ENCODE measurements at regions not wholly inside any gene's neighbourhood (a gene's known extent, or its start where the extent isn't known, plus 50 kb on each side); places are given as distances from the start of the nearest gene placed in this dataset.
"Not testable (repeated sequence)": the region's sequence is repeated elsewhere in the genome, so short reads cannot be mapped to it uniquely, and the experiment has no call there.

DNA sequence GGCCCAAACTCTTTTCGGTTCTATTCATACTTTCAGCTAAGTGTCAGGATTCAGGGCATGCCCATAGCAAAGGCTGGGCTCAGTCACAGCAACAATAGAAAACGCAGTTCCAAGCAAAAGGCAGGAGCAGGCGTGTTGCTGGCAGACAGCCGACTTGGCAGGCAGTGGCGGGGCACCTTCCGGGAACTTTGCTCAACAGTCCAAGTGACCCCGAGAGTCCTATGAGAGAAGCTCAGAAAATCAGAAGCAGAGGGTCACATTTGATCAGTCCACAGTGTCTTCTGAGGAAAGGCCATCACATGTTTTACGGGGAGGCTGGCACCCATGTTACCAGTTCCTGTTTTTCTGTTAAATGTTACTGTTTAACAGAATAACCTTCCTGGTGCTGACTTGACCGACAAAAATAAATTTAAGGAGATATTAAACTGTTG is 115.0 kb downstream of the DACT1 start:
- DNase-seq (ENCODE audit: low spot score), result no peak

DNA sequence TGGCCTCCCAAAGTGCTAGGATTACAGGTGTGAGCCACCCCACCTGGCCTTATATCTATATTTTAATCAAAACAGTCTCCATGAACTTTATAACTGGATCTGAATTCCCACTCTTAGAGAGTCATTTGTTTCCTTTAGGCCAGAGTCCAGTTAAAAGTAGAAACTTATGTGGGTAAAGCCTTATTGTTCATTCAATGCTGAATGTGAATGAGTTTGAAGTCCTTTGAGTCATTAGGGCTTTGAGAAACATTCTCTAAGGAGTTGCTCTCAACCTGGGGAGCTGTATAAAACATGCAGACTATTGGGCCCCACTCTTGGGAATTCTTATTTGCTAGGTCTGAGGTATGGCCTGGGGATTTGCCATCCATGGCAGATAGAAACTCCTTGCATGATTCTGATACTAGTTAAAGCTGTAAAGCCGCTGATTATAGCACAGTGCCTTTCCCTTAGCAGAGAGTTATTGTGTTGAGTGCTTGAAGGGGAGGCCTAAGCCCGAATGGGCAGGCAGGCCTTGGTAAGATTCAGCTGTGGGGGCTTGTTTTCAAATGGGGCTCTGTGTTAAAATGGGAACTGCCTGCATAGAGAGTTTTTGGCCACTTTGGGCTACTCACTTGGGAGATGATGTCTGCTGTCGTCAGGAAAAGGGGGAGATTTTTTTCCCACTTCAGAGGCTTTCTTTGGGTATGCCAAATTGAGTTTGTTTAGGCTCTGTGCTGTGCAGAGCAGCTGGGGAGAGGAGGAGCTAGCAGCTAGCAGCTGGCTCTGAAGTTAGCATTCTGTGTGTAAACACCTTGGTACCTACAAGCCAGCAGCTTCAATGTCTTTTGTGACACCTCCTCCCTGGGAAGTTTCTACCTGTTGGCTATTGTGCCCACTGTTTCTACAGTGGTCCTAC is 117.5 kb downstream of the DACT1 start:
- no peak for DNase-seq (ENCODE audit: low spot score)

DNA sequence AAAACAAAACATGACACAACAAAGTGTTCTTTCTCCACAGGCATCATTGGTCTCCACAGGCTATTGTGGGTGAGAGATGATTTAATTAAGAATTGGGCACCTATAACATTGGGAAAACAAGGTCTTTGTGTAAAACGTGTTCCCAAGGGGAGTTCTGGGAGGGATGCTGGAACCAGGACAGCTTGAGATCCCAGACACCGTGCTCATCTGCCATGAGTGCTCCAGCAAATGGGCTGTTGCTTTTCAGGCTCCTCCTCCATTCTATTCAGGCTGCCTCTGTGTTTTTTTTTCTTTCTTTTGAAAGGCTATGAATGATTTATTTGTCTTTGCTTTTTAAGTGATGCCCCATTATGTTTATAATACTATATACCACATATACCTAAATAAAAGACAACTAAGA is 122.4 kb downstream of the DACT1 start:
- DNase-seq (ENCODE audit: low spot score), result no peak

GRCh38 chr14:58762629-58763028 is 124.9 kb downstream of the DACT1 start:
- no peak for DNase-seq (ENCODE audit: low spot score)

GRCh38 chr14:58763210-58763609 is 125.4 kb downstream of the DACT1 start:
- no peak for DNase-seq (ENCODE audit: low spot score)

GRCh38 chr14:58765418-58765831 is 127.7 kb downstream of the DACT1 start:
- peak; percentile 39 for DNase-seq (ENCODE audit: low spot score)

- peak; percentile 44 for DNase-seq (ENCODE audit: low spot score)
These were observed 128.1 kb downstream of the DACT1 start for GRCh38 chr14:58765843-58766242.

GRCh38 chr14:58769011-58769643 is 131.4 kb downstream of the DACT1 start:
- DNase-seq (ENCODE audit: low spot score), result no peak

DNA sequence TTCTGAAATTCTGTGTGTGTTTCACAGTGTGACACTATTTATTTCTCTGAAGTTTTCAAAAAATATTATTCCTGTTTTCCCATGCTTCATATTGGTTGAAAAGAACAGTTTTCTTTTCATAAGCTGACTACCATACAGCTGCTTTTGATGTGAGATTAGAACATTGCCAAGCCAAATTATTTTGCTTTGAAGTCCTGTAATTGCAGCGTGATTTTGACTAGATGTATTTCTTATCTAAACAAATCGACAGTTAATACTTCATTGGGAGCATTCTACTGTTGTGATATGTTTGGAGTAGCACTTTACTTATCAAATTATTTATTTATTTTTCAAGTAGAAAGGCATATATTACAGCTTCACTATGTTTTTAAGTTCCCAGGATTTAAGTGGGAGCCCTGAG is 132.0 kb downstream of the DACT1 start:
- no peak for DNase-seq (ENCODE audit: low spot score)

GRCh38 chr14:58770491-58770982 is 132.8 kb downstream of the DACT1 start:
- no peak for DNase-seq (ENCODE audit: low spot score)

GRCh38 chr14:58771016-58771415 is 133.3 kb downstream of the DACT1 start:
- DNase-seq (ENCODE audit: low spot score), result no peak

DNA sequence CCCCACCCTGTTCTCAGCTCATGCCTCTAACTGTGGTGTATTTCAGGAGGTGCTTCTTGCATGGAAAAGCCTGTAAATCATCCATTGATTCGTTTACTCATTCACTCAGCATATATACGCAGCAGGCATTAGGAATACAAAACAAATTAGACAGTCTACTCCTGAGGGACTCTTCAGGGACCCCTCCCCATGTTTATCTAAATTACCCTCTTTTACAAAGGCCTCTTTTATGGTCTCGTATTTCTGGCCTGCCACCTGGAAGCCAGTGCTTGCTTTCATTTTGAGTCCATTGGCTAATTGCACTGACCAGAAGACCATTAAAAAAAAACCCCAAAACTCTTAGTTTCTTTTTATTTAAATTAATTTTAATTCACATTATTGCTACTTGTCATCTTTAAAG is 134.4 kb downstream of the DACT1 start:
- no peak for DNase-seq (ENCODE audit: low spot score)

DNA sequence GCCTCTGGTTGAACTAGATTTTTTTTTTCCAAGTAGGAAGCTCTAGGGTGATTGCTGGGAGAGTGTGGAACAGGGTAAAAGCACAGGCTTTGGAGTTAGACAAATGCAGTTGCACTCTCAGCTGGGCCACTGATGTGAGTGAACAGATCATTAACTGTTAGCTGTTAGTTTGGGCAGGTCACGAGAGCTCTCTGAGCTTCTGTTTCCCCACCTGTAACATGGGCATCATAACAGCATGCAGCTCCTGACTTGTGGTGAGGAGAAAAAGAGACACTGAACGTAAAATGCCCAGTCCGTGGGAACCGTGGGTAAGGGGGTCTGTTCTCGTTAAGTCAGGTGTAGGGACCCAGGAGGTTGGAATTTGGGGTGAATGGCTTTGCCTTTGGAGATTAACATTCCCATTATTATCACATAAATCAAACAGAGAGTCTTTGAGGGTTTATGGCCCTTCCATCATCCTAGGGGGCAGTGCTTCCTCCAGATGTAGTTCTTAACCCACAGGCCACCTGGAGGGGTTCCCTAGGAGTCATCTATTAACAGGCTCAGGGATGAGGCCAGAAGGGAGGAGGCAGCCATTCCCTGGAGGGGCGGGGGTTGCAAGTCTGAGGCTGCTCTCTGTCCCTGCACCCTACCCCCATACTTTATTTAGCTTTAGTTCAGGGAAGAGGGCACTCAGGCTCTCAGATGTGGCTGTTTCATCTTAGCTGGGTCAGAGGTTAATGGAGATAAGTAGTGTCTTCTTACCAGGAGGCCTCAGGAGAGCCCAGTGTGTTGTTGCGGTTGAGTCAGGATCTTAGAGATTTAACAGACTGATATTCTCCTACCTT is 135.2 kb downstream of the DACT1 start:
- no peak for DNase-seq (ENCODE audit: low spot score)

DNA sequence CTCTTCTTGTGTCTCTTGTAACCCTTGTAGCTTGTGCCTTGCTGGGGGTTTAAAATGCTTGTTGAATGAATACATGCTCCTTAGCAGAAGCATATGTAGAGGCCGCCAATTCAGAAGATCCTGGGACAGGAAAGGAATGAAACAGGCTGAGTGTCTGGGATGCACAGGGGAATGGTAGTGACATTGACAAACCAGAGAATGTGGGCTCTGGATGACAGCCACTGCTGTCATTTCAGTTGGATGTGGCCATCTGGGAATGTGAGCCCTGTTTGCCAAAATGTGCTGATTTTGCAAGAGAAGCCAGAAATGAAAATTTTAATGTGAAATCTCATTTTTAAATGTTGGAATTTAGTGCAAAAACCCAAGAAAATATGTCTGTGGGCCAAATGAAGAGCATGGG is 136.8 kb downstream of the DACT1 start:
- DNase-seq (ENCODE audit: low spot score), result no peak

DNA sequence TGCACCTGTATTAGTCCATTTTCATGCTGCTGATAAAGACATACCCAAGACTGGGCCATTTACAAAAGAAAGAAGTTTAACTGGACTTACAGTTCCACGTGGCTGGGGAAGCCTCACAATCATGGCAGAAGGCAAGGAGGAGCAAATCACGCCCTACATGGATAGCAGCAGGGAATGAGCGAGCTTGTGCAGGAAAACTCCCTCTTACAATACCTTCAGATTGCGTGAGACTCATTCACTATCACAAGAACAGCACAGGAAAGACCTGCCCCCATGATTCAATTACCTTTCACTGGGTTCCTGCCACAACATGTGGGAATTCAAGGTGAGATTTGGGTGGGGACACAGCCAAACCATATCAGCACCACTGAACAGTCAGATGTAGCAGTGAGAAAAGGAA is 137.4 kb downstream of the DACT1 start:
- DNase-seq (ENCODE audit: low spot score), result not testable (repeated sequence)

DNA sequence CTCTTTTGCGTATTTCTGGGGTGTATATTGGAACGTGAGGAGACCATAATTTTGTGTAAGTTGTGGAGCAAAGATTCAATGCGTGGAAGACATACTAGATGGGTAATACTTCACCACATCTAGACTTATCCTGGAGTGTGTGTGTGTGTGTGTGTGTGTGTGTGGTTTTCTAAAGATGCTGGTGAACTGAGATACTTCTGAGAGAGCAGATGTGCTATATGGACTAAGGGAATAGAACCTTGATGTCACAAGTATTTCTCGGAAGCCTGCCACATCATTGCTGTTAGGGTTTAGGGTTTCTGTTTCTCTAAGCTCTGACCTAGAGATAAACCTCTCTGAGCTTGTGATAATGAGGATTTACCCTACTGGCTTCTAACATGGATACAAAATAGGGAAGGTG is 138.8 kb downstream of the DACT1 start:
- DNase-seq (ENCODE audit: low spot score), result no peak

DNA sequence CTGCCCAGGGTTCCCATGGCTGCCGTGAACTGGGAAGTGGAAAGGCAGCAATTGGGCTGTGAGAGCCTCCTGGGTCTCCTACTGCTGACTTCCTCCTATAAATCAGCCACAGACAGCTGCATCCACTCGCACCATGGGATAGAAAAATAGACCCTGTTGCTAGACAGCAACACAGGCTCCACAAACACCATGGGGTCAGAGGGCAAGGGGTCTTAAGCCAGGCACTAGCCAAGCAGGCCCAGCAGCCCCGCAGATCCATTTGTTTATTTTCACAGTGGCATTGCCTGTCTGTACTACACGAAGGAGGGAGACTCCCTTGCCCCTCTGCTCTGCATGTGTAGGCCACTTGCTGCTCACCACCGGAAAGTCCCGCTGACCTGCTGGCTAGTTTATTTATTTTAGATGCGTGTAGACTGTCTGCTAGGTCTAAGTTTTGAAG is 139.8 kb downstream of the DACT1 start:
- DNase-seq (ENCODE audit: low spot score), result no peak

DNA sequence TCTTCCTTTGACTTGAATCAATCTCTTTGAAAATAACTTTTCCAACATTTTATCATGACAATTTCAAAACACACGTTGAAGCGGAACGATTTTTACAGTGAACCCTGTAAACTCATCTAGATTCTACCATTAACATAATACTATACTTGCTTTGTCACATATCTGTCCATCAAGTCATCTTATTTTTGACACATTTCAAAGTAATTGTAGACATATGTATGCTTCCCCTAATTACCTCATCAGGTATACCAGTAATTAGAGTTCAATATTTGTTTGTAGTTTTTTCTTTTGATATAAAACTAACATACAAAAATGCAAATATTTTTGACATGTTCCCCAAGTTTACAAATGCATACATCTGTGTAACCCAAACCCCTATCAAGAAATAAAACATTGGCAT is 140.4 kb downstream of the DACT1 start:
- DNase-seq (ENCODE audit: low spot score), result no peak

DNA sequence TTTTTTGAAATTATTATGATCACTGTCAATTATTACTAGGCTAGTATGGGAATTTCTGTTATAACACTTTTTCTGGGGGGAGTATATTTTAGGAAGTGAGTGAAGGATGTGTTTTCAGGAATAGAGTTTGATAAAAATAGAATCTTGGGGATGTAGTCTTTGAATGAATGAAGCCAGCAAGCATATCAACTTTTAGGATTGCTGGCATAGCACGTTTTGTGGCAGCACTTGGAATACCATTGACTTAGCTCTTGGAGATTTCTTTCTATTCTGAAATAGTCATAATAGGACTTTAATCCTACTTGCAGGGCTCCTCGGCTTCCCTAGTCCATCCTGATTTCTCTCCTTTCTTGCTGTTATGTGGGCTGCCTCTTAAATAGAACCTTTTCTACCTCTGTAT is 141.6 kb downstream of the DACT1 start:
- DNase-seq (ENCODE audit: low spot score), result no peak

GRCh38 chr14:58780185-58780584 is 142.4 kb downstream of the DACT1 start:
- DNase-seq (ENCODE audit: low spot score), result no peak

DNA sequence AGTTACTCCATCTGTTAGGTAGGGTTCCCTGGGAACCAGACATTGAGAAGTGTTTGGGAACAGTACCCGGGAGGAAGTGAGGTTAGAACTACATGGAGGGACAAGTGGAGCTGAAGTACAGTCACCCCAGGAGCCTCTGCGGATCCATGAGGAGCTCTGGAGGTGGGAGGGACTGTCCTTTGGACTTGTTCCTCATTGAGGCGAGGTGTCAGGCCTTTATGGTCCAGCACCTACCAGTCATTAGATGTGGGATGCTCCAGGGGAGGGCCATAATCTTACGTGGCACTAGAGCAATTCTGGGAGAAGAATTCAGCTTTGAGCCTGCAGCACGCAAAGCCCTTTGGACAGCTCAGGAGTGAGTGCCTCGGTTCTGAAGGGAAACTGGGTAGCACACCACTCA is 142.8 kb downstream of the DACT1 start:
- no peak for DNase-seq (ENCODE audit: low spot score)

- DNase-seq (ENCODE audit: low spot score), result no peak
These were observed 144.2 kb downstream of the DACT1 start for GRCh38 chr14:58782011-58782410.
